ENCODE measurements at regions not wholly inside any gene's neighbourhood (a gene's known extent, or its start where the extent isn't known, plus 50 kb on each side); places are given as distances from the start of the nearest gene placed in this dataset.

DNA sequence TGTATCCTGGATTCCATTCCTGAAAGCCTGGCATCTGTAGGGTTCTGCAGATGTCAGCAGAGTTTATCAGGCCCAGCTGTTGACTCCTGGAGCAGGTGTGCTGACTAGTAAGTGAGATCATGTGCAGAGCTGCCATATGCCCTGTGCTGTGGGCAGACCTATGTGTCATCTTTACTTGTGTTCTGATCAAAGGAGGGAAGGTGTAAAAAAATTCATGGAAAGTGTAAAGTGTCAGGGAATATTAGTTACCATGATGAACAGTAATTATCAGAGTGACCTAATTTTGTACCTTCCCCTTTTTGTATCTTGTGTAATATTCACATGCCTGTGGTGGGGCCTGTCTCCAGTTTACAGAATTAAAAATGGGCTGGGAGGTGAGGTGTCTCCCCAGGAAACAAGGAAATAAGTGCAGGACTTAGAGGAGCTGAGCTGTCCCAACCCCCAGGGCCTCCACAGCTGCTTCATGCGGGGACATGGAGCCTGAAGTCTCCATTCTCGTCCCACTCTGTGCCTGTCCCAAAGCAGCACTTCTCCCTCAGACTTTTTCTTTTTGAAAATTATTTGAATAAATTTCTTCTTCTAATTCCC, 148.2 kb upstream of the GGTLC1 start:
- DNase-seq (ENCODE audit: low spot score): peak; percentile 66

DNA sequence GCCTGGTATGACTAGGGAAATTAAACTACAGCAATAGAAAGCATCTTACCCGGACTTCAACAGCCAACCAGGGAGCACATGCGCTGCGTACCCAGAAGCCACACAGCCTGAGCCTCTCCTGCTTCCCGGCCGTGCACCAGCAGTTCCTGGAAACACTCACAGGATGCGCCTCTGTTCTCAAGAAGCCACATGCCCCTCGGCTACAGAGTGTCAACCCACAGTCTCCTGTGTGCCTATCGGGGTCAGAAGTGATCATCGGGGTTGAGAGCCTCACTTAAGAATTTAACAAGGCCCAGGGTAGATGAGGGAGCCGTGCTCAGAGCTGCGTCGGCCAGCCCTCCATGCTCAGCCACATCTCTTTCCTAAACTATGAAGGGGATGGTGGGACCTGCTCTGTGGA, 147.2 kb upstream of the GGTLC1 start:
- no peak for DNase-seq (ENCODE audit: low spot score)

DNA sequence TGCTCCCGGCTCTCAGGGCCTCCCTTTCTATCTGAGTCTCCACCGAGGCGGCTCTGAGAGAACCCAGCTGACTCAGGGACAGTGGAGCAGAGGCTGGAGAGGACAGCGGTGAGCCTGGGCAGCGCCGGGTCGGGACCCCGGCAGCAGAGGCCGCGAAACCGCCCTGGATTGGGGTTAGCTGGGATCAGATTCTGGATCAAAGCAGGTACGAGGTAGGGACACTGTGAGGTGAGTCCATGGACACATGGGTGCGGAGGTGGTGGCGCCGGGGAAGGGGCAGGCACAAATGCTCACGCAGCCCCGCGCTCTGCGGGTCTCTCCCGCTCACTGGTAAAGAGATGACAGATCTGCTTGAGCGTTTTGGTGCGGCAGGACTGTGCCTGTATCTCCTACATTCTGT, 146.4 kb upstream of the GGTLC1 start:
- DNase-seq (ENCODE audit: low spot score): no peak

GRCh38 chr20:24134284-24134683, 145.7 kb upstream of the GGTLC1 start:
- peak; percentile 70 for DNase-seq (ENCODE audit: low spot score)

DNA sequence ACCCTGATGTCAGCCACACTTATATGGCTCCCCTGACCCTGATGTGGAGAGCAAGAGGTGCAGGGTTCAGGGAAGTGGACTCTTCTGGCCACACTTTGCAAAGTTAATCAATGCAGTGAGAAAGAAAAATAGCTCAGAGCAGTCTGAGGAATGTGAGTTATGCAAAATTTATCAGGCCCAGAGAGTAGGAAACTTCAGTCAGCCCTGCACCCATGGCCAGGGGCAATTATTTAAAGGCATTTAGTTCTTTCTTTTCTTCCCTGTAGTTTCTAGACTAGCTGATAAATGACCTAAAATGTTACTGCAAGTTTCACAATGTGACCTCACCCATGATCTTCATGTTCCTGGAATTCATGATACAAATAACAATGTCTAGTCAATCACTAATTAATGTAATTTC, 143.7 kb upstream of the GGTLC1 start:
- DNase-seq (ENCODE audit: low spot score): peak; percentile 46

- DNase-seq (ENCODE audit: low spot score): peak; percentile 48
Observed at GRCh38 chr20:24131684-24132083, 143.1 kb upstream of the GGTLC1 start.

- DNase-seq (ENCODE audit: low spot score): peak; percentile 58
Observed at GRCh38 chr20:24131281-24131680, 142.7 kb upstream of the GGTLC1 start.

- DNase-seq (ENCODE audit: low spot score): peak; percentile 31
Observed at GRCh38 chr20:24129641-24130040, 141.1 kb upstream of the GGTLC1 start.

DNA sequence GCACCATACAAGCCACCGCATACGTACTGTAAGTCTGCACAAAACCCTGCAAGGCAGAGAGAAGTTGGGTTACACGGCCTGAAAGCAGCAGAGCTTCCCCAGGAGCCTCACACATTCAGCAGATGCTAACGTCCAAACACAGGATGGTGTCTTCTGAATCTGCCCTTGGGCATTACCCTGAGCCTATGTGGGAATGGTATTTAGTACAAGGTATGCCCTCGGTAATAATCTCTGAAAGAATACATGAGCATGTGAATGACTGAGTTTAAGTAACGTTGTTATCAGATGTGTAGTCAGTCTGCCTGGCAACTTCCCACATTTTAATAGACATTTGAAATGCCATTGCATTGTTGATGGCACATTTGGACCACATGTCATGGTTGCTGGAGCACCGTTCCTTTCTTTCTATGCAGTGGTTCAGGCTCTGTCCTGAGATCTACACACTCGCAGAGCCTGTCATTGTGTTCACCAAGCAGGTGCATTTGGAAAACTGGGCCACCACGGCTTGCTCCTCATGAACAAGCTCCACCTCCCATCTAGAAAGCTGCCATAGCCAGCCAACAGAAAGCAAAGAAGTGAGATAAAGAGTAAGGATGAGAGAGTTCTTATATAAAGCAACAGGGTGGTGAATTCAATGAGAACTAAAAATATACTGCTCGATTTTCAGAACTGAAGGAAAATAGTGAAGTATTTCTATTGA, 136.5 kb upstream of the GGTLC1 start:
- no peak for DNase-seq (ENCODE audit: low spot score)

GRCh38 chr20:24124003-24124402, 135.4 kb upstream of the GGTLC1 start:
- no peak for DNase-seq (ENCODE audit: low spot score)

DNA sequence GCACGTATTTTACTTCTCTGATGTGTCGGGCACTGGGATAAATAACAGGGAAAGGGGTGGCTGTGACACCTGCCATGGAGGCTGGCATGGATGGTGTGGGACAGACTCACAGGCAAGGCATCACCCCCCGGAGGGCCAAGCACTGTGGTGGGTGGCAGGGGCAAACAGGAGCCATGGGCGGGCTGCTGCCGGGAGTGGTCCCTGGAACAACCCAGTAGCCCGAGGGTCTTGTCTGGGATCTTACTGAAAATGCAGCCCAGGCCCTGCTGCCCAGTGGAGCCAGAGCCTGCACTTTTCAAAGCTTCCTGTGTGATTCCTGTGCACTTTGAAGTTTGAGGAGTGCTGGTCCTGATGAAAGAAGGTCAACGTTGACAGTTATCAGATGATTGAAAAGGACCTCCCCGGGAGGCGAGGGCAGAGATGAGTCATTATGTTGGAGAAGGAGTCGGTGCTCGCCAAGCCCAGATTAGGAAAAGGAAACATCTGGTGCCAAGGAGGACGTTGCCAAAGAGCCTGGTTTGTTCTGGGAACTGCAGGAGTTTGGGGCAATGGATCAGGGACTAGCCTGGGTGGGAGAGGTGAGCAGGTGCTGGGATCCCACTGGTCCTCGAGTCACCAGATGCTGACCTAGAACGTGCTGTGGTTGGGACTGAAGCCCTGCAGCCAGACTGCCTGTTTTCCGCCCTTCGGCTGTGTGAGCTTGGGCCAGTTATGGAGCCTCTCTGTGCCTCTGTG, 130.0 kb upstream of the GGTLC1 start:
- DNase-seq (ENCODE audit: low spot score): no peak

DNA sequence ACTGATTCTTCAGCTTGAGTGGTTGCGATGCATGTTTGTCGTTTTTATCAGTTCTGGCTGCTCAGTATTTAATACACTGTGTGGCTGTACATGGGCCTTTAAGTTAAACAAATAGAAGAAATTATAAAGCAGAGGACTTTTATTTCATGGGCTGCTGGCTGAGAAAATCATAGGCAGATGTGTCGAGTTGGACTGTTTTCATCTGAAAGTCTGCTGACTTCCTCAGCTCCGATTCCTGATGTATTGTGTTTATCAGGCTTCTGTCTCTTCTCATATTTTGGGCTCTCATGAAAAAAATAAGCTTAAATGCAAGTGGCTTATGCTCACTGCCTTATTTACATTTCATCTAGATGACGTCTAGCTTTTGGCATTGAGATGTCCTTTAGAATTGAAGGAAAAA, 129.5 kb upstream of the GGTLC1 start:
- no peak for DNase-seq (ENCODE audit: low spot score)

DNA sequence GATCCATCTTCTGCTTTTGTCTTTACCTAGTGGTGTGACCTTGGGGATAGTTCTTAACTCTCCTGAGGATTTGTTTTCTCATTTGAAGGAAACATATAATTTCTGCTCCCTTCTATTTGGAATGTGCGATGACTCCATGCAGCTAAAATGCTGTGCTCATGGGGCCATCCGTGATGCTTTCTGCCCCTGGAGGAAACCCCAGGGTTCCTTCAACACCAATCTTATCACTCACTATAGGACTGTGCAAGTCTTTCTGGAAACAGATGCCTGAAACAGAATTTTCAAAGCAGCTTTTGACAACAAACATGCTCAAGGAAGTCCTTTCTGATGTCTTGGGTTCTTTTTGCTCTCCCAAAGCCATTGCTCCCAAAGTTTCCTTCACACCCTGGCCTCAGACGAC, 128.8 kb upstream of the GGTLC1 start:
- no peak for DNase-seq (ENCODE audit: low spot score)

GRCh38 chr20:24116611-24117010, 128.0 kb upstream of the GGTLC1 start:
- DNase-seq (ENCODE audit: low spot score): no peak

DNA sequence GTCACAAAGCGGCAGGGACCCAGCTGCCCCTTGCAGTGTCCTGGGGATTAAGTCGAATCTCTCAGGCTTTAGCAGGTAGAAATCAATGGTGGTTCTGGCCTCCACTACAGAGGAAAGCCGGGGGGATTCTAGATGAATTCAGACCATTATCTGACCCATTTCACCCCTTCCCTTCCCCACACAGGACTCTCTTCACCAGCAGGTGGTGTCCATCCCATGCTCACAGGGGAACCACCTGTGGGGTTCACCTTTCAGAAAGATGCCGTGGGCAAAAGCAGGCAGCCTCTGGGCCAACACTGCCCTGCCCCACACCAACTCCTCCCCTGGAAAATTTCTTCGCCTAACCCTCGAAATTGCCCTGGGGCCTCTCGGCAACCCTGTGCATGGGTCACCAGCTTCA, 123.8 kb upstream of the GGTLC1 start:
- no peak for DNase-seq (ENCODE audit: low spot score)

DNA sequence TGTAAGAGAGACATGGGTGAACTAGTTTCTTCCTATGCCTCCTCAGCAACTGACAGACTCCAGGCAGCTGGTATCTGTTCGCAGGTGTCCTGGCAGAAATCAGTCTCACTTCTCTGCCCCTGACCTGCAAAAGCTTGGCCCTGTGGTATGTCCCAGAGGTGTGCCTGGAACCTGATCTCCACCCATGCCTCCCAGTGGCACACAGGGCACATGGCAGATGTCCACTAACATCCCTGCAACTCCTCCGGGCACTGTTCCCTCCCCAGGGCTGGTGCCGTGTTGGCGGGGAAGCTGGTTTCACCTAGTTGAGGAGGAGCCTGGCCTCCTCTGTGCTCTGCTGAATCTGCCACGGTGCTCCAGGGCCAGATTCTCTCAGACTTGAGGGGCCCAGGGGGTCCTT, 123.3 kb upstream of the GGTLC1 start:
- DNase-seq (ENCODE audit: low spot score): no peak

DNA sequence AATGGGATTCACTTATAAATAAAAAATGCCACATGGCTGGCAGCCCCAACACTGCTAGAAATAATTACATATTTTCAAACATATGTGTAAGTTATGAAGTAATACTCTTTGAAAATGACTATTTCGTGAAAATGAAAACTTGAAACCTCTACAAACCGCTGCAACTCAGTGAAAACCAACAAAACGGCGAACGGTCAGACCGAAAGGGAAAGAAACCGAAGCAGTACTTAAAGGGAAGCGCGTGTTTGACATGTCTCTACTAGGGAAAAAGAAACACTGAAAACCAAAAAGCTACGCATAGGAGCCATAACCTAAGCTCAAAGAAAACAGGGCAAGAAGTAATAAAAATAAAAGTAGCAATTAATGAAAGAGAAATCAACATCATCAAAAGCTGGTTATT, 121.0 kb upstream of the GGTLC1 start:
- DNase-seq (ENCODE audit: low spot score): no peak

DNA sequence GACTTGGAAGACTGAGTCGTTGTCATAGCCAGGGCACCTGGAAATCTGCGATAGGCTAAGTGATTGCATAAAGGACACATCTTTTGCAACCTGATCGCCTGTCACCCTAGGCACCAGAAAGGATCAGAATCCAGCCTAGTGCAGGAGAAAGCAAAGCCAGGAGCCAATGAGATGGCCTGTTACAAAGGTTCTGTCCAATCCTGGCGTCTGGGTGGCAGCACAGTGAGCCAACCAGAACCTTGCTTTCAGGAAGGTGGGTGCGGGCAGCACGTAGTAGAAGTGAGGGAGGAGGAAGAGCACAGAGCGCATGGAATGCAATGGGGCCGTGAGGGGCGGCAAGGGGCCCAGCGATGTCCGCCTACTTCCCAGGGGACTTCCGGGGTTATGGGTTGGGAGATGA, 120.4 kb upstream of the GGTLC1 start:
- no peak for DNase-seq (ENCODE audit: low spot score)

DNA sequence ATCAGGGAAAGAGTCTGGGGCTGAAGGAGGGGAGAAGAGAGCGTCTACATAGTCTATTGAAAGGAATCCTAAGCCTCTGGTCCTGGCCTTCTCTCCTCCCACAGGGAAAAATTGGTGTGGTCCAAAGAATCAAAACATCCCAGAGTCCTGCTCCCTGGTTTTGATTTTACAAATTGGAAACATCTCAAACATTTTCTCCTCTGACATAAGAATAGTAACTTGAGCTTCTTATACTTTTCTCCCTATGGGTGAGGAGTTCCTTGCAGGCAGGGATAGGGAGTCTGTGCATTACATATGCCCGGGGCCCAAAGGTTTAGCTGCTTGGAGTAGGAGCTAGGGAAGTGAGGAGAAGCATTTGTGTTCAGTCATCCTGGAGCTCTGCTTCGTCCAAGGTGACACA, 120.0 kb upstream of the GGTLC1 start:
- peak; percentile 15 for DNase-seq (ENCODE audit: low spot score)

GRCh38 chr20:24106801-24107445, 118.3 kb upstream of the GGTLC1 start:
- no peak for DNase-seq (ENCODE audit: low spot score)

DNA sequence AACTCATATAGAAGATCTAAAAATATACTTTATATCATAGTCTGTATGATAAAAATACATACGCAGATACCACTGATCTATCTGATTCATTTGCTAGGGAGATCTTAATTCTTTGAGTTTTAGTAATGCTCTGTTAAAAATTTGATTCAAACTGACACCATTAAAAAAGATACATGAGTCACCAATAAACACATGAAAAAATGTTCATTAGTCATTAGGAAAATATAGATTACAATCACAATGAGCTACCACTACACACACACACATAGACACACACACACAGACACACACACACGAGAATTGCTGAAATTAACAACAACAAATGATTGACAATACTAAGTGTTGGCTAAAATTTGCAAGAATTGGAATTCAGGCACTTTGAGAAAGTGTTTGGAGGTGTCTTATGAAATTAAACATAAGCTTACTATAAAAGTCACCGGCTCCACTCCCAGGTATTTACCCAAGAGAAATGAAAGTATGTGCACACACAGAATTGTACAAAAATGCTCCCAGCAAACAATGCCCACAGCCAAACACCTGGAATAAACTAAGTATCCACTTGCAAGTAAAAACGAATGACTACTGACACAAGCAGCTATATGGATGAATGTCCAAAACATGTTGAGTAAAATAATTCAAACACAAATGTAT, 117.7 kb upstream of the GGTLC1 start:
- DNase-seq (ENCODE audit: low spot score): no peak

- peak; percentile 53 for DNase-seq (ENCODE audit: low spot score)
Observed at GRCh38 chr20:24102749-24103333, 114.3 kb upstream of the GGTLC1 start.

All from kidney tubule cell (primary cell).